OCI-LY1 (cell line): ENCODE measurements at regions not wholly inside any gene's neighbourhood (a gene's known extent, or its start where the extent isn't known, plus 50 kb on each side); places are given as distances from the start of the nearest gene placed in this dataset.

Experiments
- H2AFZ ChIP-seq: fragments of 200-600 bp; sonication (generic), shearing (Covaris generic); 2 replicates; pipeline ENCODE4 v1.6.0; 2014; ENCODE audit warnings: antibody characterized with exemption, mild to moderate bottlenecking, low read length
- H3F3A ChIP-seq: fragments of 200-600 bp; sonication (generic), shearing (Covaris generic); 2 replicates; pipeline ENCODE4 v1.6.0; 2014; ENCODE audit warnings: mild to moderate bottlenecking, antibody characterized with exemption, low read length, moderate library complexity; ENCODE audit not compliant: insufficient read depth
- H3K27ac ChIP-seq: fragments of 200-600 bp; sonication (generic); 2 replicates; pipeline ENCODE4 v1.5.1; 2014; ENCODE audit warnings: low read length, mixed run types, mild to moderate bottlenecking, low read depth; ENCODE audit not compliant: poor library complexity, severe bottlenecking
- H3K27me3 ChIP-seq: fragments of 200-600 bp; sonication (generic); 2 replicates; pipeline ENCODE4 v1.6.0; 2014; ENCODE audit warnings: antibody characterized with exemption, mild to moderate bottlenecking, low read length, moderate library complexity; ENCODE audit not compliant: insufficient read depth
- H3K36me3 ChIP-seq: fragments of 200-600 bp; sonication (generic); 2 replicates; pipeline ENCODE4 v1.6.1; 2014; ENCODE audit warnings: mild to moderate bottlenecking, antibody characterized with exemption, low read length, moderate library complexity, mixed read lengths; ENCODE audit not compliant: insufficient read depth
- H3K4me1 ChIP-seq: fragments of 200-600 bp; sonication (generic); 2 replicates; pipeline ENCODE4 v1.5.1; 2014; ENCODE audit warnings: mild to moderate bottlenecking, low read length, moderate library complexity; ENCODE audit not compliant: insufficient read depth, severe bottlenecking
- H3K4me2 ChIP-seq: fragments of 200-600 bp; sonication (generic), shearing (Covaris generic); 2 replicates; pipeline ENCODE4 v1.6.1; 2014; ENCODE audit warnings: low read length
- H3K4me3 ChIP-seq: fragments of 200-600 bp; sonication (generic); 2 replicates; pipeline ENCODE4 v1.5.1; 2014; ENCODE audit warnings: low read length, low read depth, mild to moderate bottlenecking, mixed read lengths; ENCODE audit not compliant: poor library complexity, severe bottlenecking
- H3K79me2 ChIP-seq: fragments of 200-600 bp; shearing (Covaris generic); 2 replicates; pipeline ENCODE4 v1.6.1; 2016; ENCODE audit warnings: mixed run types, low read length, mixed read lengths; ENCODE audit not compliant: insufficient read depth
- H3K9ac ChIP-seq: fragments of 200-600 bp; sonication (generic), shearing (Covaris generic); 2 replicates; pipeline ENCODE4 v1.6.1; 2014; ENCODE audit warnings: mild to moderate bottlenecking, low read length, mixed read lengths
- H3K9me2 ChIP-seq: fragments of 200-600 bp; sonication (generic), shearing (Covaris generic); 2 replicates; pipeline ENCODE4 v1.6.1; 2014; ENCODE audit warnings: low read depth, mild to moderate bottlenecking, low read length, mixed read lengths
- H3K9me3 ChIP-seq: fragments of 200-600 bp; shearing (Covaris generic); 2 replicates; pipeline ENCODE4 v1.6.1; 2014; ENCODE audit warnings: low read length, mixed read lengths
- H4K20me1 ChIP-seq: fragments of 200-600 bp; sonication (generic), shearing (Covaris generic); 2 replicates; pipeline ENCODE4 v1.6.0; 2016; ENCODE audit warnings: mild to moderate bottlenecking, low read length; ENCODE audit not compliant: insufficient read depth
- EZH2 ChIP-seq: fragments of 200-600 bp; sonication (generic), shearing (Covaris generic); IDR thresholded peaks from 2 replicates; pipeline ENCODE4 v1.8.0; 2017; ENCODE audit warnings: borderline replicate concordance, mixed run types, mild to moderate bottlenecking, antibody characterized with exemption, low read length, moderate library complexity, mixed read lengths
- TF ChIP-seq, protein P1 (sequence below): fragments of 200-600 bp; sonication (generic), shearing (Covaris generic); IDR thresholded peaks from 2 replicates; pipeline ENCODE4 v1.5.1; 2017; ENCODE audit warnings: mild to moderate bottlenecking, antibody characterized with exemption, low read length, moderate library complexity, mixed read lengths

DNA sequence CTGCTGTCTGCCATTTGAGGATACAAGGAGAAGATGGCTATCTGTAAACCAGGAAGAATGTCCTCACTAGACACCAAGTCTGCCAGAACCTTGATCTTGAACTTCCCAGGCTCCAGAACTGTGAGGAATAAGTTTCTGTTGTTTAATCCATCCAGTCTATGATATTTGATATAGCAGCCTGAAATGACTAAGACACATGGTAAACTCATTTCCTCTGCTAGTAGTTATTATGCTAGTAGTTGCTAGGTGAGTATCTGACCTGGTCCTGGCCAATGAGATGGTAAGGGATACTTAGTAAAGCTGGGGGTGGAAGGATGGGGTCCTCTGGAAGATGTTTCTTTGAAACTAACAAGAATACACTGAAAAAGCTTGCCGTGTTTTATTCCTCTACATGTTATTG is 280.7 kb upstream of the ARHGEF26 start:
- no peaks in the 10 kb centered on the region for H3F3A ChIP-seq
- TF ChIP-seq, protein P1, sequence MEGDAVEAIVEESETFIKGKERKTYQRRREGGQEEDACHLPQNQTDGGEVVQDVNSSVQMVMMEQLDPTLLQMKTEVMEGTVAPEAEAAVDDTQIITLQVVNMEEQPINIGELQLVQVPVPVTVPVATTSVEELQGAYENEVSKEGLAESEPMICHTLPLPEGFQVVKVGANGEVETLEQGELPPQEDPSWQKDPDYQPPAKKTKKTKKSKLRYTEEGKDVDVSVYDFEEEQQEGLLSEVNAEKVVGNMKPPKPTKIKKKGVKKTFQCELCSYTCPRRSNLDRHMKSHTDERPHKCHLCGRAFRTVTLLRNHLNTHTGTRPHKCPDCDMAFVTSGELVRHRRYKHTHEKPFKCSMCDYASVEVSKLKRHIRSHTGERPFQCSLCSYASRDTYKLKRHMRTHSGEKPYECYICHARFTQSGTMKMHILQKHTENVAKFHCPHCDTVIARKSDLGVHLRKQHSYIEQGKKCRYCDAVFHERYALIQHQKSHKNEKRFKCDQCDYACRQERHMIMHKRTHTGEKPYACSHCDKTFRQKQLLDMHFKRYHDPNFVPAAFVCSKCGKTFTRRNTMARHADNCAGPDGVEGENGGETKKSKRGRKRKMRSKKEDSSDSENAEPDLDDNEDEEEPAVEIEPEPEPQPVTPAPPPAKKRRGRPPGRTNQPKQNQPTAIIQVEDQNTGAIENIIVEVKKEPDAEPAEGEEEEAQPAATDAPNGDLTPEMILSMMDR, result no peak
- TF ChIP-seq EZH2, result no peak
- no peak overlapping the region for H3K27ac ChIP-seq
- H2AFZ ChIP-seq, result no peak overlapping the region
- no peaks in the 10 kb centered on the region for H3K27me3 ChIP-seq
- H3K9me3 ChIP-seq, result no peaks in the 10 kb centered on the region
- H3K4me3 ChIP-seq, result no peak overlapping the region
- no peaks in the 10 kb centered on the region for H3K4me1 ChIP-seq
- H3K9ac ChIP-seq, result no peak overlapping the region
- H3K79me2 ChIP-seq, result no peaks in the 10 kb centered on the region
- H4K20me1 ChIP-seq, result no peaks in the 10 kb centered on the region
- H3K36me3 ChIP-seq, result no peaks in the 10 kb centered on the region
- no peak overlapping the region for H3K4me2 ChIP-seq
- no peaks in the 10 kb centered on the region for H3K9me2 ChIP-seq

DNA sequence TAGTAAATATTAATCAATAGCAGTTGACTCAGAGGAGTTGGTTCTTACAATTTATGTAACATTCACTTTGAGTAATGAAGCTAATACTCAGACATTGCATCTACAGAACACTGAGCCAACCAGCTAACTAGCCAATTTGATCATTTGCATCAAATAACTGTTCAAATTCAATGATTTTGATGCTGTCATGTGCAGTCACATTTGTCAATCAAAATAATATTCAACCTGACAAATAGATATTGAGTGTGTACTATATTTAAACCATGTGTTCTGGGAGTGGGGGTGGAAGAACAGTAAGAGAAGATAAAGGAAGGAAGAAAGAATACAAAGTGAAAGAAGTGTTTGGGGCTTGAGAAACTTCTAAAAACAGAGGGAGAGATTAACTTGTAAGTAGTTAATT is 277.2 kb upstream of the ARHGEF26 start:
- TF ChIP-seq, protein P1, result no peak
- TF ChIP-seq EZH2, result no peak
- Histone ChIP-seq H2AFZ (no peak overlapping the region), H3K4me1 (no peaks in the 10 kb centered on the region), H3F3A (no peaks in the 10 kb centered on the region), H3K36me3 (no peaks in the 10 kb centered on the region), H3K4me2 (no peak overlapping the region), H3K4me3 (no peak overlapping the region), H3K9me3 (no peaks in the 10 kb centered on the region), H3K9me2 (no peaks in the 10 kb centered on the region), H3K27me3 (no peaks in the 10 kb centered on the region), H4K20me1 (no peaks in the 10 kb centered on the region), H3K27ac (no peak overlapping the region), H3K79me2 (no peaks in the 10 kb centered on the region), H3K9ac (no peak overlapping the region)

DNA sequence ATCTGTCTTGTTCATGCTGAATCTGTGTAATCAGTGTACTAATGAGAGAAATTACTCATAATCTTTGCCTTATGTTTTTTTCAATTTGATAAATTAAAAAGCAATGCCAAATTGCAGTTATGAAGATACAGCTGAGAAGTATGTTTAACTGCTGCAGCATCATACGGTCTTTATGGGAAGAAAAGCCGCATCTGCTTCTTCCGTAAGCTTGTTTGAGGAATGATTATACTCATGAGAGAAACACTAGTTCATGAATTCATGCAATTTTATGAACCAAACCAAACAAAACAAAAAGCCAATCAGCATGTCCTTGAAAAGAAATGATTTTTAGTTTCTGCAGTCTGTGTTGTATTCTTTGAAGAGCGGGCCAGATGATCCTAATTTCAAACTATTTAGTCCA is 275.9 kb upstream of the ARHGEF26 start:
- no peaks in the 10 kb centered on the region for H3K27me3 ChIP-seq
- H3K36me3 ChIP-seq, result no peaks in the 10 kb centered on the region
- H3K9me2 ChIP-seq, result no peaks in the 10 kb centered on the region
- no peaks in the 10 kb centered on the region for H3K4me1 ChIP-seq
- TF ChIP-seq, protein P1, result no peak
- no peak for TF ChIP-seq EZH2
- H3K9me3 ChIP-seq, result no peaks in the 10 kb centered on the region
- no peak overlapping the region for H3K27ac ChIP-seq
- H3K4me3 ChIP-seq, result no peak overlapping the region
- no peaks in the 10 kb centered on the region for H3K79me2 ChIP-seq
- H3F3A ChIP-seq, result no peaks in the 10 kb centered on the region
- no peak overlapping the region for H3K9ac ChIP-seq
- H4K20me1 ChIP-seq, result no peaks in the 10 kb centered on the region
- no peak overlapping the region for H2AFZ ChIP-seq
- no peak overlapping the region for H3K4me2 ChIP-seq
